ENCODE measurements at regions not wholly inside any gene's neighbourhood (a gene's known extent, or its start where the extent isn't known, plus 50 kb on each side); places are given as distances from the start of the nearest gene placed in this dataset.
"Not testable (repeated sequence)": the region's sequence is repeated elsewhere in the genome, so short reads cannot be mapped to it uniquely, and the experiment has no call there.

DNA sequence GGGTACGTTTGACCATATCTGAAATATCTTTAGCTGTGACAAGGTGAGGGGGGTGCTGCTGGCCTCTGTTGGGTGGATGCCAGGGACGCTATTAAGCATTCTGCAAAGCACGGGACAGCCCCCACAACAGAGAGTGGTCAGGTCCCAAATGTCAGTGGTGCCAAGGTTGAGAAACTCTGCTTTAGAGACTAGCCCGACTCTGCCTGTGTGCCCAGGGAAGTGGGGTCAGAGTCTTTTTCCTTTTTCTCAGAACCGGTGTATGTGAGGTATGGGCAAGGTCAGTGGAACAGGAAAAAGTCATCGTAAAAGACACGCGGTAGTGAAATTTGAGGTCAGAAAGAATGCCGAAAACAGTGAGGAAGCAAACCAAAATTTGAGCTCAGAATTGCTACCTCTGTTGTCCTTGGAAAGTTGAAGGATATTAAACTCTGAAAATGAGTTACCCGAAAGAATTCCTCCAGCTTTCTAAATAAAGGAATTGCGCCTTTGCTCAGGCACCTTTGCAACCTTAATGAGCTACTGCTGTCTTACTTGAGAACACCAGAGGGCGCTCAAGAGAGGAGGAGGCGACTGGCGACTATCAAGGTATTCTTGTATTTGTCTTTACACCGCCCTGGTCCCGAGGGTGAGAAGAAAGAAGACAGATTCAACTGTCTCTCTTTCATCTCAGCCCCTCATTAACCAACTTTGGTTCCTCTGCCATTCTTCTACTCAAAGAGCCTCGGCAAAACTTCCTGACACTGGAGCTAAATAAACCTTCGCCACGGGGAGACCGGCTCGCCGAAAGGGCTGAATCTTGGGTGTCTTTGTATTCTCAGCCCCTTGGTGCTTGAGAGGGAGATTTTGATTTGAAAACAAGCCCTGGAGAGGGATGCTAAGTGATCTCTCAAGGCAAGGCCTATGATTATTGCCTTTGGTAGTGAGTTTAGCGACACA is 85.4 kb upstream of the OLIG2 start:
- peak; percentile 28 for DNase-seq

DNA sequence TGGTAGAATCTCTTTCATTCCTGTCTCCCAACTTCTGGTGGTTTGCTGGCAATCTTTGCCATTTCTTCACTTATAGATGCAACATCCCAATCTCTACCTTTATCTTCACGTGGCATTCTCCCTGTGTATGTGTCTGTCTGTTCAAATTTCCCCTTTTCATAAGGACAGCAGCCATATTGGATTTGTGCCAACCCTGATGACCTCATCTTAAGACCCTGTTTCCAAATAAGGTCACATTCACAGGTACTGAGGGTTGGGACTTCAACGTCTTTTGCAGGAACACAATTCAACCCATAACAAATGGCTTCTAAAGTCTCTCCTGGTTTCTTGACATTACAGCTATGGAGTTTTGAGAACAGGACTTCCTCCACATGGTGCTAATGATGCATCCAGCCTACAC is 84.5 kb upstream of the OLIG2 start:
- no peak for DNase-seq

DNA sequence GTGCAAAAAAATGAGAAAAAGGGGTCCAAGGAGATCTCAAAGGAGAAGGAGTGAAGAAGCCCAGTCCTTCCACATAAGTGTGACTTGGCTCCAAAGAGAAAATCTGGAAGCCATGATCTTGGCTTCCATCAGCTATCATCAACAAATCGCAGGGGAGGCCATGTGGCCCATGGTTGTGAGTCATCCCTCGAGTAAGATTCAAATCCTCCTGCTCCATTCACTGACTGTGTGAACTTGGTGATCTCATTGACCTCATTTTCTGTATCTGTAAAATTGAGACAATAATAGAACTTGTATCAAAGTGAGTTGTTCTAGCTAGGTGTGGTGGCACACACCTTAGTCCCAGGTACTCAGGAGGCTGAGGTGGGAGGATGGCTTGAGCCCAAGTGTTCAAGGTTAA is 79.1 kb upstream of the OLIG2 start:
- DNase-seq: no peak

DNA sequence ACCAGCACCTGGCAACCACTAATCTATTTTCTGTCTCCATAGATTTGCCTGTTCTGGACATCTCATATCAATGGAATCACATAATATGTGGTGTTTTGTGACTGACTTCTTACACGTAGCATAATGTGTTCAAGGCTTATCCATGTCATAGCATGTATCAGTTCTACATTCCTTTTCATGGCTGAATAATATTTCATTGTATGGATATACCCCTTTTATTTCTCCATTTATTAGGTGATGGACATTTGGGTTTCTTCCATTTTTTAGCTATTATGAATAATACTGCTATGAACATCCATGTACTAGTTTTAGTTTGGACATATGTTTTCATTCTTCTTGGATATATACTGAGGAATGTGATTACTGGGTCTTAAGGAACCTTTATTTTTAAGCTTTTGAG is 78.0 kb upstream of the OLIG2 start:
- DNase-seq: no peak

DNA sequence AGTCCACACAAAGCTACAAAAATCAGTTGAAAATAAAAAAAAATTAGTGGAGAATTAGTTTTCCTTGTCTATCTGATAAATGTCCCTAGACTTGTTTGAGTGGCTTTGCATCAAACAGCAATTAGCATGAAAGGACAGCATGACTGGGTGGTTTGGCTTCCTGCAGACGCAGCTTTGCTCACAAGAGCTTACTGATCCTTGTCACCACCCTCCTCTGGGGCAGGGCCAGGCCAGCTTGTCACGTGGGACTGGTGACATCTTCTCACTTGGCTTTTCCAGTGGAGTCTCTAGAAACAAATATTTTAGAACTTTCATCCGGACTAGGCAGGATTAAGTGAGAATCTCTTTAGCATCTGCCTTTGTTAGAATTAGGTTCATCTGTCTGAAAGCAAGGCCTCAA is 76.0 kb upstream of the OLIG2 start:
- no peak for DNase-seq

DNA sequence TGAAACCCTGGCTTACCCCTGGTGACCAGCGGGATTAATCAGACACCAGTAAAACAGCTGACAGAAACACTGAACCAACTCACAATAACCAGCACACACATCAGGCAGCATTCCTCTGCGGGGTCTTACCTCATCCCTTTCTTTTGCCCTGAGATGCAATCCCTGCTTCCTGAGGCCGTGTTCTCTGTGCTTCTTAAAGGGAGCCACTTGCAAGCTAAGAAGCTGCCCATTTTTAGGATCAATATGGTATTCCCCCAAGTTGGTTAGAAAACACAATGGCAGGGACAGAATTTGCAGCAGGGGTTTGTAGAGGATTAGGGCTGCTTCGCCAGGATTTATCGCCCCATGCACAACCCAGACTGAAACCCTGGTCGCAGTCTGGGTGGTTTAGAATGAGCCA is 74.7 kb upstream of the OLIG2 start:
- no peak for DNase-seq

DNA sequence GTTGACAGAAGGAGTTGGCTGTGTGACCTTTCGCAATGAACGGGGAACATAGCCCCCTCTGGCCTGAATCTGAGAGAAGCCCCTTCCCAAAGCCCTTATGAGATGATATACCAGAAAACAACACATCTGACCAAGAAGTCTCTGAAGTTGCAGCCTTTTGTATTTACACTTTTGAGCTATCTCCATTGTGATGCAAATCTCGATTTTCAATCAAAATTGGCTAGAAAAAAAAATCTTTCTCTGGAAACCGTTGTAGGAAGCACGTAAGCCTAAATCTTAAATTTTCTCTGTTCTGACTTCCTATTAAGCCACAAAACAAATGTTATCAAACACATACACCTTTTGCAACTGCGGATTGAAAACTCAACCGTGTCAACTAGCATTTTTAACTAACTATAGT is 71.4 kb upstream of the OLIG2 start:
- no peak for DNase-seq

DNA sequence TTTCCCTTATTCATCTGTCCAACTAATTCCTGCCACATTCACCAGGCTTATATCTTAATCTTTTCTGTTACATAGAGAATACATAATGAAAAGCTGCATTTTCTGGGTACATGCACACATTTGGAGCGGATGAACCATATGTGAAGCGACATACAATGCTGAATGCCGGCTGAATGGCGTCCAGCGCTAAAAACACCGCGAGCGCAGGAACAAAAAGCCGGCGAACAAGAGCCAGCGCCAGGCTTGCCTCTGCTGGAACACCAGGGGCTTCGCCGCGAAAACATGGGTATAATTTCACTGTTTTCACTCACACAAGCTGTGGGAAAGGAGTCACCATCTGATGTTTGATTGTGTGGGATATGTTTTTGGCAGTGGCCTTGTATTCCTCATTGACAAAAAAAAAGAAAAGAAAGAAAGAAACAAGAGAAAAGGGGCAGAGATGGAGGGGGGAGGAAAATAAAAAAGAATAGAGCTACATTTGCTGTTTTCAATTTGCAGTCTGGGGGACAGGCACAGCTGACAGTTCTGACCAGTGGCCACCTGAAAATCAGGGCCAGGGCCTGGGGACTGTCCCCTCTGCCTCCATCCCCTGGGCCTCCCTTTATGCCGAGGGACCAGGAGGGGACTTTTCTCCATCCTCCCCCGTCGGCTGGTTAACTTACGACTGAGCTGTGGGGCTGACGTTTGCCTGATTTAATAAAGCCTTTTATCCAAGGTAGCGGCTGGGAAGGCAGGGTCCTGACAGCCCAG is 70.2 kb upstream of the OLIG2 start:
- no peak for DNase-seq

DNA sequence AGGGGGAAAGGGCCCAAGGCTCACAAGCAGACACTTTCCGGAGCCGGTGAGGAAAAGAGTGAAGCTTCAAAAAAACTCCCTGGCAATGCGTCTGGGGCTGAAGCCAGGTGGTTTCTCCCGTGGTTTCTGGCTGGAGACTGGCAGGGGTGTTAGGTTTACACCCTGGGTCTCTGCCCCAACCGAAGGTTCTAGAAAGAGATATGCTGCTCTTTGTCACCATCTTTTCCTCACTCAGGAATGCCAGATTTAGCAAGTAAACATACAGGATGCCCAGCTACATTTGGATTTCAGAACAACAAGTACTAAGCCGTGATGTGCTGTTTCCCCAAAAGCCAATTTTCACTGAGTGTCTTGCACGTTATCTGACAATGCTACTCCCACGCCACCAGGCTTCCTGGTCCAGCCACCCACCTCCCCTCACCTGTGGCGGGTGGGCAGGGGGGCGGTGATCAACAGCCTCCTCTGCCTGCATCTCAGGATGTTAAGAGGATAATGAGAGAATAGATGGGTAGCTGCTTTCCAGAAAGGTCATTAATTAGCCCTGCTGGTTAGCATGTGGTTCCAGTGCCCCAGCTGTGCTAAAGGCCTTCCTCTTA is 69.6 kb upstream of the OLIG2 start:
- DNase-seq: no peak

DNA sequence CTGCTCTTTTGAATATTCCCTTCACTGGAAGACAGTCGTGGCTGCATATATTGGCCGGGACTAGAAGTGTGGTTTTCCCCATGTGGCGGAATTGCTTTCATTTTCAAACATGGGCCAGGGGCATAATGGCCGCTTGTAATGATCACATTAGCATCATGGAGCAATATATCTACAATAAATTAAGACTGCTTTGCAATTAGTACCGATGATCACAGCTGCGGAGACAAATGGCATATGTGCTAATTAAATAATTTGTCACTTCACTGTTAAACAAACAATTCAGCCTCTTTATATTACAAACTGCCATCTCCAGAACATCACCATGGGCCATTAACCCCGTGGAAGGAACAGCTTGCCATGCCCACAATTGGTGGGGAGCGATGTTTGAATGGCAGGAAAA is 68.2 kb upstream of the OLIG2 start:
- DNase-seq: no peak

DNA sequence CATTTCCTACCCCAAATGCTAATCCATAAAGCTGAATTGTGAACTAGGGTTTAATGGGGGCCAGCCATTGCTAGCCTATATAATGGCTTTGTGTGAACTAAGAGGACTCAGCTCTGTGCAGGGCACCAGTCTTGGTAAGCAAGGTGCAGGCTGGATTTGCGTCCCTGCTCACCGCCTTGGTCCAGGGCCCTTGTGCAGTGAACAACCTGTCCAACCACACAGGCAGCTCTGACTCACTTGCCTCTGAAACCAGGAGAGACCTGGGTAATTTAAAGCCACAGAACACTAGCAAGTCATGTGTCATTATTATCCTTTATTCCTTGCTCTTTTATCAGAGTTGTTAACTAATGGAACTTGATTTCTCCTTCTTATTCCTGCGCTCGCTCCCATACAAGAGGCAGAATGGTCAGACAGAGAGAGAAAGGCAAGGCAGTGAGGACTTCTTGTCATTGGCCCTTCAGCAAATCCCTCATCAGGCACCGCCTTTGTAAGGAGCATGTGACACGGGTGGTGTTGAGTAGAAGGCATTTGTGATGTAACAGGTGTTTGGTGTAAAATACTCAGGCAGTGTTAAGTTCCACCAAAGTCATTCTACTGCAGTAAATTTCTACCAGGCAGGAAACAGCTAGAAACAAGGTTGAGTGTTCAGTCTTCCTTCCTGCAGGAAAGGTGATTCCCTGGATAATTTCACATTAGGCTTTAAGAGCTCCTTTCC is 67.3 kb upstream of the OLIG2 start:
- no peak for DNase-seq

DNA sequence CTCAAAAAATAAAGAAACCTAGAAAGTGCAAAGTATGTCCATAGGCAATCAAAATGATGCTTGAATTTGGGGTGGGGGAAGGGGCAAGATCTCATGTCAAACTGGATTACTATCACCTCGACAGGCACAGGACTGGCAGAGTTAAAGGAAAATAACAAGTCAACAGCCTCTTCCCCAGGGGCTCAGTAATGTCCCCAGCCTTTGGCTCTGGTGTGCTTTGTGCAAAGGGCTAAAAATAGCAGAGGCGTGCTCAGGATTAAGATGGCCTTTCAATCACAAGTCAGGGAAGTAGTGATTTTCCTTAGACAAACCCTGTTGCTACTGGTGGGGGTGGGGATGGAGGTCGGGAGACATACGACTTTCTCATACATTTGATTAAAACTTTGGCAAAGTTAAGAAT is 63.5 kb upstream of the OLIG2 start:
- no peak for DNase-seq

DNA sequence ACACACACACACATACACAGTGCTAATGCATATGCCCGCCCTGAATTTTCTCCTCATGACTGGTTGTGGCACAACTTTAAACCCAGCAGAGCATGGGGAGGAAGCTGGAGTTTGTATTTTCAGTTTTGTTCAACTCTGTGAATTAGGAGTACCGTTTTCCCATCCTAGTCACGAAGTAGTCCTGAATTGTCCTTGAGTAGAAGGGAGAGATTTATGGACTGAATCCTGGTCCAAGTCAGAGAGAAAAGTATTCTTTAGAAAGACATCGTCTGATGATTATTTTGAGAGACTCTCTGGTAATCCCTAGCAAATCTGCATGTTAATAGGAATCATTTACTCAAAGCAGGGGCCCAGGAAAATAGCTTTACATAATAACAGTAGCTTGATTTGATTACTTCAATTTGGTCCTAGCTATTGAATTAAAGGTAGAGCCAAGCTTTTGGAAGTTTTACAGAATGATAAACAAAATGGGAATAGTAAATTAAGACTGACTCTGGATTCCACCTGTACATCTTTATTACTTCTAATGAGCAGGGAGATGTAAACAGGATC is 60.5 kb upstream of the OLIG2 start:
- no peak for DNase-seq

DNA sequence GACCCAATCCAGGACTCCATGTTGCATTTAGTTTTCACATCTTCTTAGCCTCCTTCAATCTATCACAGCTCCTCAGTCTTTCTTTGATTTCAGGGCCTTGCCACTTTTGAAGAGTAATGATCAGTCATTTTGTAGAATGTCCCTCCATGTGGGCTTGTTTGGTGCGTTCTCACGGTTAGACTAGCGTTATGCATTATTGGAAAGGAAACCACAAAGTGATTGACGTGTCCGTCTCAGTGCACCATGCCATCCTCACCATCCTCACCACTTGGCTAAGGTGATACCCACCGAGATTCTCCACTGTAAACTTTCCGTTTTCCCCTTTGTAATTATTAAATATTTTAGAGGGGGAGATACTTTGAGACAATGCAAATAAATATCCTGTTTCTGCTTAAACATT is 59.6 kb upstream of the OLIG2 start:
- DNase-seq: no peak

DNA sequence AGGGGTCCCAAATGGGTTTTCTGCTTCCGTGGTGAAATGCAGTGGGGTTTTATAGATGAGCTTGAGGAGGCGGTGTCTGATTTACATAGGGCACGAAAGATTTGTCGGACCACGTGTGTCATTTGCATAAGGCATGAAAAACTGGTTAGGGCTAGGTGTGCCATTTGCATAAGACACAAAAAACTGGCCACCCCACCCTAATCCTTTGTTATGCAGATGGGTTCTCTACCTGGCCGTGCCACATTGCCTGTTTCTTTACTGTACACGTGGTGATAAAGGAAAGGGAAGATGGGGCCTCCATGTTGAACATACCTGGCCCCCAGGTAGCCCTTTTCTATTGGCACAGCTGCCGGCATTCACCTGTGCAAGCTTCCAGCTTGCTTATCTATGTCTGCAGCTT is 57.6 kb upstream of the OLIG2 start:
- DNase-seq: not testable (repeated sequence)

DNA sequence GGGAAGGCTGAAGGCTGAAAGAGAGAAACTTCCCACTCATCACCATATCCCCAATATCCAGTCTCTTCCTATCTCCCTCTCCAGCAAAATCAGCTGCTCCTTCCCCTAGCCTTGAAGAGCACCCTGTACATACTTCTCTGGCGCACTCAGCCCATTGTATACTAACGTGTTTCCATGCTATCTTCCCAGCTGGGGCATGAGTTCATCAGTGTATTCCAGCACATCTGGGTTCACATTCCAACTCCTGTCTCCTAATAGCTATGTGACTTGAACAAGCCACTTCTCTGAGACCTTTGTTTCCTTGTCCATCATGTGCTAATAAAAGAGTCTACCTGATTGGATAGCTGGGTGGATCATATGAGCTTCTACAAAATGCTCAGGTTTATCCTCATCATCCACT is 51.1 kb upstream of the OLIG2 start:
- no peak for DNase-seq

DNA sequence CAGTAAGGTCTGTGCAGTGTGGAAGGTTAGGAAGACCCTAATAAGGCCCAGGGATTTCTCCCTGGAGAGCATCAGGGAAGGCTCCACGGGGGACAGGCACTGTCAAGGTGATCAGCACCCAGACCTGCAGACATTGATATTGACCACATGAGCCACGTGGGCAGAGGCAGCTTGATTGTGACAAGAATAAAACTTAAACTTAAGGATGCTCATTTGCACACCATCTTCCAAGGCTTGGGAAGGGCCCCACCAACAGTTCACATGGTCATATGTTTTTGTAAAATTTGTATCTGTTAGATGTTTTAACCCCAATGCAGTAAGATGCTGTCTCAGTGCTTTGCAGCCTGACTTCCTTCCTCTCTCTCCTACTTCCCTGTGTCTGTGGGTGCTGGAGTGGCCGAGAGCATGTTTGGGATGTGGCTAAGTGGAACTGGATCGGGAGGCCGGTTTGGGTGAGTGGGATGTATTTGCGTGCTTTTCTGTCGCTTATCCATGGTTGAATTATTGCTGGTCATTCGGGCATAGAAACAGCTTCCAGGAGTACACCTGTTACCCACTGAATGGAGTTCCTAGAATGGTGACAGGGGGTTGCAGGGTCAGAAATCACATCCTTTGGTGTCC is 49.8 kb upstream of the OLIG2 start:
- no peak for DNase-seq

Data from MV-4-11 (cell line).